Ishikawa (cell line): ENCODE measurements at regions not wholly inside any gene's neighbourhood (a gene's known extent, or its start where the extent isn't known, plus 50 kb on each side); places are given as distances from the start of the nearest gene placed in this dataset.

Experiments used
- CEBPB ChIP-seq: IDR thresholded peaks from 2 replicates; pipeline ENCODE4 v1.6.1; 2012
- CREB1 ChIP-seq: IDR thresholded peaks from 2 replicates; pipeline ENCODE4 v1.6.1; 2012; ENCODE audit warnings: low read depth
- EGR1 ChIP-seq: IDR thresholded peaks from 2 replicates; pipeline ENCODE4 v1.6.1; 2012
- EP300 ChIP-seq: IDR thresholded peaks from 2 replicates; pipeline ENCODE4 v1.6.1; 2012; ENCODE audit warnings: borderline replicate concordance
- FOXM1 ChIP-seq: IDR thresholded peaks from 2 replicates; pipeline ENCODE4 v1.6.1; 2012; ENCODE audit warnings: low read depth, borderline replicate concordance
- MAX ChIP-seq: IDR thresholded peaks from 2 replicates; pipeline ENCODE4 v1.6.1; 2012
- NFIC ChIP-seq: IDR thresholded peaks from 2 replicates; pipeline ENCODE4 v1.6.1; 2012
- RAD21 ChIP-seq: IDR thresholded peaks from 2 replicates; pipeline ENCODE4 v1.6.1; 2012; ENCODE audit warnings: low read depth
- REST ChIP-seq: IDR thresholded peaks from 2 replicates; pipeline ENCODE4 v1.6.1; 2012; ENCODE audit warnings: low read depth, mild to moderate bottlenecking
- TAF1 ChIP-seq: IDR thresholded peaks from 2 replicates; pipeline ENCODE4 v1.6.1; 2012; ENCODE audit warnings: low read depth, mild to moderate bottlenecking
- TCF12 ChIP-seq: IDR thresholded peaks from 2 replicates; pipeline ENCODE4 v1.6.1; 2012; ENCODE audit warnings: low read depth
- TEAD4 ChIP-seq: IDR thresholded peaks from 2 replicates; pipeline ENCODE4 v1.6.1; 2012
- USF1 ChIP-seq: IDR thresholded peaks from 2 replicates; pipeline ENCODE4 v1.6.1; 2012
- YY1 ChIP-seq: IDR thresholded peaks from 2 replicates; pipeline ENCODE4 v1.6.1; 2012; ENCODE audit warnings: low read depth
- ZBTB7A ChIP-seq: IDR thresholded peaks from 2 replicates; pipeline ENCODE4 v1.6.1; 2012; ENCODE audit warnings: low read depth

- TF ChIP-seq MAX, result no peak
- TF ChIP-seq NFIC, result no peak
Observed at GRCh38 chr20:23273776-23274175, 76.8 kb upstream of the NXT1 start.

DNA sequence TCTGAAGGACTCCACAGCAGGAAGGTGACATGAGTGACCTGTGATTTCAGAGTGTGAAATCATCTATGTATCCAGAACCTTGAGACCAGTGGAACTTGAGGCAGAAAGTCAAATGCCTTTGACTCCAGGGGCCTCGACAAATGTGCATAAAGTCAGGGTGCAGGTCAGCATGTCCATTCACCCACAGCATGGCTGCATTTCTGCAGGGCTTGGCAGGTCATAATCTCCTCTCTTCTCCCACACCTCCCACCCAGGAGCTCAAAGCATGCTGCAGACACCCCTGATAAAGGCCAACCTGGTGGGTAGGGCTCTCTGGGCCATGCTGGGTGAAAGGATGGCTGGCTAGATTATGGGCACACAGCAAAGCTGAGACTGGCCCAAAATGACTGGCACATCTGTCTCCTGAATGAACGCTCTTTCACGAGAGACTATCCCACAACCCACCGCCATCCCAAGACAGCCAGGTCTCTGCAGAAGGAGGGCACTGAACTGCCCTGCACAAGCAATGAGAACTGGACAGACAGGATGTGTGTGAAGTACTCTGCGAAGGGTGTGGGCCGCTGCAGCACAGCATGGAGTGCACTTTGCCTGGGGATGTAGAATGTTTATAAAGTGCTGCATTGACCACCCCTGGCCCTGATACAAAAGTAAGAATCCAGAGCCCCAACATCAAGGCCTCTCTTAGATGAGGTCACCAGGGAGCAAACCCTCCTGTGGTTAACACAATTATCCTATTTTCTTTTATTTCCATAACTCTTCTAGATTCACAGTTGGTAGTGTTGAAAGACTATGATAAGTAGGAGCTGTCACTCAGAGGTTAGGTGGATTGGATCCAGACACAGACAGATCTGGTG lies 78.2 kb upstream of the NXT1 start:
- TF ChIP-seq REST (no peak), CREB1 (no peak), ZBTB7A (no peak), FOXM1 (no peak), CEBPB (no peak), RAD21 (no peak), MAX (no peak), TAF1 (no peak), NFIC (no peak), USF1 (no peak), EGR1 (no peak), TEAD4 (no peak), YY1 (no peak), EP300 (no peak), TCF12 (no peak)

- TF ChIP-seq NFIC, result no peak
- TF ChIP-seq USF1, result no peak
- no peak for TF ChIP-seq RAD21
- no peak for TF ChIP-seq TCF12
- TF ChIP-seq TEAD4, result 0 out of 2 replicates have a peak, but pooled peaks have one; percentile 7
Observed at GRCh38 chr20:23270382-23270911, 80.1 kb upstream of the NXT1 start.

DNA sequence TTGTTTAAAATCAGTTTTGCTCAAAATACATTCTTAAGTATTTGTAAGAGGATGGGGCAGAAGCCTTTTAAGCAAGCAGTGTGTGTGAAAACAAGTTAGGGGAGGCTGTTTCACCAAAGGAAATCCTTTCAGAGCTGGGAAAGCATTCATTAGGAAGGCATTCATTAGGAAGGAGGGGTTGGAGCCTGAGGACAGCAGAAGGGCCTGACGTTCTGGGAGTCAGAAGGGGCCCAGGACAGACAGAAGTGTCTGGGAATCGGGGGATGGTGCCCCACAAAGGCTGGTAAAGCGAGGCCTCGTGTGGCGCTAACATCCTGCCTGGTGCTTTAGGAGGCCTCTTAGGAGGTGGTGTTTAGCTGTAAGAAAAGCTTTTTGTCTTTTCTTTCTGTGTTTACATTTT lies 80.6 kb upstream of the NXT1 start:
- TF ChIP-seq CREB1 (no peak), USF1 (no peak), REST (no peak), CEBPB (no peak), TAF1 (no peak), EGR1 (no peak), TCF12 (no peak), RAD21 (no peak), EP300 (no peak), YY1 (no peak), TEAD4 (no peak), ZBTB7A (no peak), NFIC (no peak)

GRCh38 chr20:23268792-23269354 lies 81.7 kb upstream of the NXT1 start:
- TF ChIP-seq CEBPB (no peak), RAD21 (no peak), ZBTB7A (no peak), MAX (no peak), TAF1 (no peak), TEAD4 (no peak)
